IMR-90 (cell line): ENCODE measurements at regions not wholly inside any gene's neighbourhood (a gene's known extent, or its start where the extent isn't known, plus 50 kb on each side); places are given as distances from the start of the nearest gene placed in this dataset.

ENCODE experiments used
- BHLHE40 ChIP-seq: fragments of 150-350 bp; IDR thresholded peaks from 2 replicates; pipeline ENCODE4 v1.6.1; 2016; ENCODE audit warnings: mild to moderate bottlenecking, low read depth, low read length
- CEBPB ChIP-seq: IDR thresholded peaks from 2 replicates; pipeline ENCODE4 v1.6.1; 2012; ENCODE audit warnings: low read depth, low read length, improper control_type of control experiment
- CTCF ChIP-seq: conservative IDR thresholded peaks from 2 replicates; pipeline ENCODE4 v1.5.1; 2012; ENCODE audit warnings: mild to moderate bottlenecking, low read depth, low read length, improper control_type of control experiment
- MAZ ChIP-seq: IDR thresholded peaks from 2 replicates; pipeline ENCODE4 v1.6.1; 2012; ENCODE audit warnings: low read depth, mild to moderate bottlenecking, low read length, improper control_type of control experiment, moderate library complexity, borderline replicate concordance
- MXI1 ChIP-seq: IDR thresholded peaks from 2 replicates; pipeline ENCODE4 v1.6.1; 2012; ENCODE audit warnings: low read depth, mild to moderate bottlenecking, low read length, moderate library complexity, borderline replicate concordance
- POLR2A ChIP-seq: IDR thresholded peaks from 2 replicates; pipeline ENCODE4 v1.6.1; 2012; ENCODE audit warnings: mild to moderate bottlenecking, low read depth, low read length
- RAD21 ChIP-seq: IDR thresholded peaks from 2 replicates; pipeline ENCODE4 v1.6.1; 2012; ENCODE audit warnings: low read length, improper control_type of control experiment
- RCOR1 ChIP-seq: IDR thresholded peaks from 2 replicates; pipeline ENCODE4 v1.6.1; 2012; ENCODE audit warnings: mild to moderate bottlenecking, low read length, improper control_type of control experiment; ENCODE audit not compliant: insufficient replicate concordance
- RFX5 ChIP-seq: IDR thresholded peaks from 2 replicates; pipeline ENCODE4 v1.8.0; 2012; ENCODE audit warnings: low read depth, mild to moderate bottlenecking, low read length, moderate library complexity
- SMC3 ChIP-seq: fragments of 150-350 bp; IDR thresholded peaks from 2 replicates; pipeline ENCODE4 v1.6.1; 2016; ENCODE audit warnings: low read depth, mild to moderate bottlenecking, antibody characterized with exemption, low read length, moderate library complexity
- USF2 ChIP-seq: fragments of 150-350 bp; IDR thresholded peaks from 2 replicates; pipeline ENCODE4 v1.6.1; 2017; ENCODE audit warnings: mild to moderate bottlenecking, antibody characterized with exemption, low read length, low read depth

GRCh38 chr12:92237762-92238523, 92.3 kb upstream of the BTG1 start:
- TF ChIP-seq CTCF (no peak), MXI1 (no peak), RAD21 (no peak), BHLHE40 (no peak), POLR2A (no peak), SMC3 (no peak), CEBPB (no peak), RFX5 (no peak), RCOR1 (no peak), MAZ (no peak), USF2 (no peak)
